RWPE1 (cell line): ENCODE measurements at regions not wholly inside any gene's neighbourhood (a gene's known extent, or its start where the extent isn't known, plus 50 kb on each side); places are given as distances from the start of the nearest gene placed in this dataset.

Experiments
- CTCF ChIA-PET: fragments of 350-600 bp; sonication (Branson Sonifier 250); formaldehyde crosslinking; extraction: SDS; loops from one replicate; lab custom pipeline; 2021; lab: Yijun Ruan, JAX
- POLR2A ChIA-PET: fragments of 400-600 bp; formaldehyde crosslinking; extraction: SDS; loops from one replicate; lab custom pipeline; 2020; ENCODE audit warnings: antibody characterized with exemption; ENCODE audit not compliant: low non-redundant PET; lab: Yijun Ruan, JAX
- DNase-seq: peaks from one replicate; pipeline ENCODE4 v3.0.0; 2012; ENCODE audit warnings: low spot score
- H3K27ac ChIP-seq: fragments of 450-650 bp; 2 replicates; pipeline ENCODE4 v1.5.1; 2017
- TF ChIP-seq, protein P1 (sequence below): fragments of 450-650 bp; conservative IDR thresholded peaks from 2 replicates; pipeline ENCODE4 v1.5.1; 2017; ENCODE audit warnings: low read depth, mild to moderate bottlenecking

- ChIA-PET CTCF (no interaction called here), POLR2A (no interaction called here)
- H3K27ac ChIP-seq = no peak overlapping the region
Observed at GRCh38 chr12:69015831-69016230, 82.9 kb upstream of the CPM start.

GRCh38 chr12:69019082-69019481 is 86.1 kb upstream of the CPM start:
- ChIA-PET CTCF (no interaction called here), POLR2A (no interaction called here)
- H3K27ac ChIP-seq = no peak overlapping the region
- TF ChIP-seq, protein P1, sequence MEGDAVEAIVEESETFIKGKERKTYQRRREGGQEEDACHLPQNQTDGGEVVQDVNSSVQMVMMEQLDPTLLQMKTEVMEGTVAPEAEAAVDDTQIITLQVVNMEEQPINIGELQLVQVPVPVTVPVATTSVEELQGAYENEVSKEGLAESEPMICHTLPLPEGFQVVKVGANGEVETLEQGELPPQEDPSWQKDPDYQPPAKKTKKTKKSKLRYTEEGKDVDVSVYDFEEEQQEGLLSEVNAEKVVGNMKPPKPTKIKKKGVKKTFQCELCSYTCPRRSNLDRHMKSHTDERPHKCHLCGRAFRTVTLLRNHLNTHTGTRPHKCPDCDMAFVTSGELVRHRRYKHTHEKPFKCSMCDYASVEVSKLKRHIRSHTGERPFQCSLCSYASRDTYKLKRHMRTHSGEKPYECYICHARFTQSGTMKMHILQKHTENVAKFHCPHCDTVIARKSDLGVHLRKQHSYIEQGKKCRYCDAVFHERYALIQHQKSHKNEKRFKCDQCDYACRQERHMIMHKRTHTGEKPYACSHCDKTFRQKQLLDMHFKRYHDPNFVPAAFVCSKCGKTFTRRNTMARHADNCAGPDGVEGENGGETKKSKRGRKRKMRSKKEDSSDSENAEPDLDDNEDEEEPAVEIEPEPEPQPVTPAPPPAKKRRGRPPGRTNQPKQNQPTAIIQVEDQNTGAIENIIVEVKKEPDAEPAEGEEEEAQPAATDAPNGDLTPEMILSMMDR = no peak
- no peak for DNase-seq

More at GRCh38 chr12:69015831-69016230, 82.9 kb upstream of the CPM start:
- DNase-seq = no peak
- TF ChIP-seq, protein P1 = no peak

- TF ChIP-seq, protein P1 = no peak
- POLR2A ChIA-PET = no interaction called here
- H3K27ac ChIP-seq = no peak overlapping the region
- CTCF ChIA-PET = interaction anchor here (0.6 kb wide), 1 partner anchor 96 kb away, joined by 3 read pairs; no protein-coding TSS in a partner anchor
- no peak for DNase-seq
Observed at GRCh38 chr12:69019910-69020309, 86.9 kb upstream of the CPM start.

DNA sequence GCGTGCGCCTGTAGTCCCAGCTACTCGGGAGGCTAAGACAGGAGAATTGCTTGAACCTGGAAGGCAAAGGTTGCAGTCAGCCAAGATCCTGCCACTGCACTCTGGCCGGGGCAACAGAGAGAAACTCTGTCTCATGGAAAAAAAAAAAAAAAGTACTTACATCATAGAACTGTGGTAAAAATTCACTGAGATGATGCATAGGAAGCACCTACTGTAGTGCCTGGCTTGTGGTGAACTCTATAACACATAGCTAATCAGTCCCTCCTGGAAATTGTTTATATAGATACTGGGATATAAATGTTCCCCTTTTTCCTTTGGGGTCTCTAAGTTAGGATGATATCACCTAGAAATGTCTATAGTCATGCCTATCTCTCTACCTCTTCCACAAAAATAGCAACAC is 89.7 kb upstream of the CPM start:
- POLR2A ChIA-PET = no interaction called here
- TF ChIP-seq, protein P1 = no peak
- CTCF ChIA-PET = no interaction called here
- no peak overlapping the region for H3K27ac ChIP-seq
- DNase-seq = no peak

GRCh38 chr12:69023840-69024239 is 90.9 kb upstream of the CPM start:
- ChIA-PET POLR2A (no interaction called here), CTCF (no interaction called here)
- DNase-seq = no peak
- no peak overlapping the region for H3K27ac ChIP-seq
- TF ChIP-seq, protein P1 = no peak

DNA sequence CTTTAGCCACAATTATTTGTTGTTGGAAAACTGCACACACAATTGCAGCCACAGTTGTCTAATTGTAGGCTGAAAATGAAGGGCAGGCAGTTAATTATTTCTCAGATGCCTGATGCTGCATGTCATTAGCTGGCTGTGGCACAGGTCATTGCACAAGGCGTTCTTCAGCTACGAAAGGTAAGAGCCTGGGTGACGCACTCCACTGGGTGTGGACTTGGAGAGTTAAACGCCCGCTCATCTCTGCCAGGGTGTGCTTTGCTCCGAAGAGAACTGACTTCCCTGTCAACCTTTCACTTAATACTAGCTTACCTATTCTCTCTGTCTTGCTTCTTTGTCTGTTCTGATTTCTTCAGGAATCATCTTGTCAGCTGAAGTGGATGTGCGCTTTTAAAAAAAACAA is 91.4 kb upstream of the CPM start:
- POLR2A ChIA-PET = no interaction called here
- peak overlapping the region; percentile 49 for H3K27ac ChIP-seq
- peak; percentile 85 for DNase-seq
- CTCF ChIA-PET = interaction anchor here (0.6 to 0.7 kb wide), 3 partner anchors 41 to 435 kb away, joined by 3 to 6 read pairs (median 5); no protein-coding TSS in a partner anchor
- TF ChIP-seq, protein P1 = no peak
